HCT116 (cell line): ENCODE measurements at regions not wholly inside any gene's neighbourhood (a gene's known extent, or its start where the extent isn't known, plus 50 kb on each side); places are given as distances from the start of the nearest gene placed in this dataset.
"Not testable (repeated sequence)": the region's sequence is repeated elsewhere in the genome, so short reads cannot be mapped to it uniquely, and the experiment has no call there.

Source experiments
- ATAC-seq: fragments of 200-7000 bp; cut with Tn5 transposase; 2 replicates; pipeline ENCODE4 v1.9.1; 2020; ENCODE audit warnings: mild to moderate bottlenecking, moderate library complexity
- BruUV-seq: library from RNA; stranded (reverse); fragments of 400-500 nt; replicated peaks from 2 replicates; lab custom pipeline; 2021; lab: Mats Ljungman, UMichigan
- CTCF ChIA-PET: fragments of 300-600 bp; sonication (Branson Sonifier 250); formaldehyde crosslinking; loops from one replicate; lab custom pipeline; 2021; ENCODE audit warnings: antibody characterized with exemption; lab: Charles Lee
- POLR2A ChIA-PET: fragments of 300-600, 350-600 bp; sonication (Branson Sonifier 250); formaldehyde crosslinking; loops from one replicate; lab custom pipeline; 2021; ENCODE audit warnings: antibody characterized with exemption; lab: Charles Lee
- RAD21 ChIA-PET, 2 experiments: fragments of 300-600 bp; sonication (Branson Sonifier 250); formaldehyde crosslinking; loops; one replicate each; lab custom pipeline; 2023; ENCODE audit warnings: low total read pairs in 2 of 2; ENCODE audit not compliant: uncharacterized antibody in 2 of 2, unreplicated experiment in 2 of 2, low non-redundant PET in 1 of 2; lab: Charles Lee
- DNase-seq: peaks from one replicate; pipeline ENCODE4 v3.0.0-alpha.2; 2010; ENCODE audit warnings: low read depth, low spot score
- H2AFZ ChIP-seq: fragments of 200-600 bp; shearing (Covaris generic), sonication (generic); 2 replicates; pipeline ENCODE4 v1.6.1; 2017; ENCODE audit warnings: low read depth, mixed run types, mixed read lengths, antibody characterized with exemption, low read length; ENCODE audit not compliant: poor library complexity, severe bottlenecking
- H3K27ac ChIP-seq: 2 replicates; pipeline ENCODE4 v1.5.1; 2012; ENCODE audit warnings: low read depth, low read length
- H3K27me3 ChIP-seq: fragments of 200-600 bp; sonication (generic); 2 replicates; pipeline ENCODE4 v1.6.1; 2016; ENCODE audit warnings: mixed run types, low read length, mixed read lengths; ENCODE audit not compliant: insufficient read depth
- H3K36me3 ChIP-seq, 2 experiments: fragments of 200-500 bp in 1 of 2; fragments of 200-600 bp in 1 of 2; sonication (Bioruptor generic) in 1 of 2; sonication (generic) in 1 of 2; 2 replicates each; pipeline versions ENCODE4 v1.5.1 to v1.6.1; 2014 to 2016; ENCODE audit warnings: low read length in 2 of 2, inconsistent platforms in 1 of 2, mixed read lengths in 1 of 2, mixed run types in 1 of 2; ENCODE audit not compliant: insufficient read depth in 2 of 2, control insufficient read depth in 1 of 2
- H3K4me1 ChIP-seq, 2 experiments: fragments of 200-600 bp in 1 of 2; sonication (generic) in 1 of 2; 2 replicates each; pipeline versions ENCODE4 v1.5.1 to v1.6.1; 2012 to 2017; ENCODE audit warnings: low read length in 2 of 2, inconsistent platforms in 1 of 2, mild to moderate bottlenecking in 1 of 2, mixed read lengths in 1 of 2, mixed run types in 1 of 2, moderate library complexity in 1 of 2; ENCODE audit not compliant: insufficient read depth in 2 of 2, control insufficient read depth in 1 of 2
- H3K4me2 ChIP-seq: fragments of 200-600 bp; sonication (generic); 2 replicates; pipeline ENCODE4 v1.6.1; 2017; ENCODE audit warnings: mixed run types, low read length, mixed read lengths
- H3K4me3 ChIP-seq, 2 experiments: fragments of 200-600 bp in 1 of 2; sonication (generic) in 1 of 2; replicated peaks in 1 of 2; 2 replicates each; pipeline ENCODE4 v1.5.1; 2011 to 2016; ENCODE audit warnings: low read length in 2 of 2, control low read depth in 1 of 2, low read depth in 1 of 2, mild to moderate bottlenecking in 1 of 2, mixed read lengths in 1 of 2, mixed run types in 1 of 2
- H3K79me2 ChIP-seq: fragments of 200-600 bp; sonication (generic); 2 replicates; pipeline ENCODE4 v1.6.1; 2017; ENCODE audit warnings: mild to moderate bottlenecking, mixed run types, low read length, moderate library complexity, mixed read lengths; ENCODE audit not compliant: insufficient read depth
- H3K9ac ChIP-seq: fragments of 200-600 bp; sonication (generic); 2 replicates; pipeline ENCODE4 v1.6.1; 2016; ENCODE audit warnings: low read length, mixed read lengths
- H3K9me2 ChIP-seq: fragments of 200-600 bp; sonication (generic), shearing (Covaris generic); 2 replicates; pipeline ENCODE4 v1.6.1; 2017; ENCODE audit warnings: mixed run types, mild to moderate bottlenecking, moderate library complexity; ENCODE audit not compliant: insufficient read depth
- H3K9me3 ChIP-seq, 2 experiments: fragments of 200-500 bp in 1 of 2; fragments of 200-600 bp in 1 of 2; sonication (Bioruptor generic) in 1 of 2; sonication (generic) in 1 of 2; 2 replicates each; pipeline ENCODE4 v1.6.1; 2014 to 2017; ENCODE audit warnings: low read length in 2 of 2, mixed read lengths in 2 of 2, inconsistent platforms in 1 of 2, low read depth in 1 of 2, mild to moderate bottlenecking in 1 of 2, mixed run types in 1 of 2, moderate library complexity in 1 of 2; ENCODE audit not compliant: control insufficient read depth in 1 of 2, insufficient read depth in 1 of 2
- H4K20me1 ChIP-seq: fragments of 200-600 bp; sonication (generic), shearing (Covaris generic); 2 replicates; pipeline ENCODE4 v1.6.1; 2017; ENCODE audit warnings: mixed run types, mild to moderate bottlenecking, moderate library complexity; ENCODE audit not compliant: insufficient read depth
- ATF3 ChIP-seq: IDR thresholded peaks from 2 replicates; pipeline ENCODE4 v1.6.1; 2012
- EZH2 ChIP-seq: fragments of 200-600 bp; sonication (generic); IDR thresholded peaks from 2 replicates; pipeline ENCODE4 v1.6.1; 2017; ENCODE audit warnings: antibody characterized with exemption, mixed run types
- FOSL1 ChIP-seq: IDR thresholded peaks from 2 replicates; pipeline ENCODE4 v1.6.1; 2012; ENCODE audit warnings: low read depth
- POLR2AphosphoS5 ChIP-seq: IDR thresholded peaks from 2 replicates; pipeline ENCODE4 v1.6.1; 2011; ENCODE audit warnings: mild to moderate bottlenecking, low read depth, low read length, moderate library complexity
- RAD21 ChIP-seq: IDR thresholded peaks from 2 replicates; pipeline ENCODE4 v1.6.1; 2012; ENCODE audit warnings: low read depth, mild to moderate bottlenecking
- SIN3A ChIP-seq: IDR thresholded peaks from 2 replicates; pipeline ENCODE4 v1.6.1; 2012; ENCODE audit warnings: low read depth
- SRF ChIP-seq: IDR thresholded peaks from 2 replicates; pipeline ENCODE4 v1.6.1; 2012; ENCODE audit warnings: low read depth
- intact Hi-C: fragments of 100-400 bp; cut with micrococcal nuclease; formaldehyde crosslinking; loops from 2 replicates; pipeline ENCODE4 v1.10.0; 2022
- TF ChIP-seq, protein P1 (sequence below): IDR thresholded peaks from 2 replicates; pipeline ENCODE4 v1.6.1; 2012
- TF ChIP-seq, protein P2 (sequence below): IDR thresholded peaks from 2 replicates; pipeline ENCODE4 v1.6.1; 2011; ENCODE audit warnings: mild to moderate bottlenecking, low read length, moderate library complexity; ENCODE audit not compliant: insufficient replicate concordance; ENCODE audit errors: extremely low read depth

DNA sequence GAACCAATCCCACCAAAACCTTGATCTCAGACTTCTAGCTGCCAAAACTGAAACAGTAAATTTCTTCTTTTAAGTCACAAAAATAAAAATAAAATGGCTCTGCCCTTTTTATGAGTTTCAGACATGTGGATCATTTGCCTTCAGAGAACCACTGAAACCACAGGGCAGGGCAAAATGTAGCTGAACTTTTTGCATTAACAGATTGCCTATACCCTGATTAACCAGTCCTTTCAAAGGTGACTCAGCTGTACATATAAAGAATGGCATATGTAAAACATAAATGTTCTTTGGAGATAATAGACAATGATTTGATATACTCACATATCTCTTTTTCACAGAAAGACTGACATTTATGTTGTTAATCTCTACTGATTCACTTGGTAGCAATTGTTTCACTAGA is 187.1 kb upstream of the GRIN3A start:
- Histone ChIP-seq H3K9me3 (no peaks in the 10 kb centered on the region), H3K9ac (no peak overlapping the region), H3K36me3 (no peaks in the 10 kb centered on the region), H3K27me3 (no peaks in the 10 kb centered on the region), H3K9me2 (no peaks in the 10 kb centered on the region), H3K4me1 (no peaks in the 10 kb centered on the region), H3K79me2 (no peaks in the 10 kb centered on the region), H3K4me2 (no peak overlapping the region), H4K20me1 (no peaks in the 10 kb centered on the region), H3K4me3 (no peak overlapping the region), H3K27ac (no peak overlapping the region), H2AFZ (no peak overlapping the region)
- CTCF ChIA-PET: no interaction called here
- intact Hi-C loops: no loop called here
- BruUV-seq: no TSS peak
- DNase-seq: no peak
- ATAC-seq: no peak
- POLR2A ChIA-PET: no interaction called here
- RAD21 ChIA-PET: no interaction called here
- TF ChIP-seq FOSL1 (no peak), ATF3 (no peak), SIN3A (no peak), RAD21 (no peak), EZH2 (no peak)

DNA sequence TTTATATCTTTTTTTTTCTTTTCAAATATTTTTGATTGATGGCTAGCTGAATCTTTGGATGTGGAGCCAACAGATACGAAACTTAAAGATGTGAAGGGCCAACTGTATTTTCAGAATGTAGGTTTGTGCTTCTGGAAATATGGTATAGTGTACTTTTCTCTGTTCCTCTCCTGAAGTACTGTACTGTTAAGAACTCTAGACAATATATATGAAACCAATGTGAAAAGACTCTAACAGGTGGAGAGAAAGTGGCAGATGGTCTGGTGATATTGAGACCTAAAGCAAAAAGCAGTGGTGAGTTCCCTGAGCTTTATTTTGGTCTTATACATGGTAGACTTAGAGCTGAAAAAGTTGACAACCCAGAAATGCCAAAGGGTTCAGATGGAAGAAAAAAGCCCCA is 185.0 kb upstream of the GRIN3A start:
- ATAC-seq: no peak
- Histone ChIP-seq H3K9me3 (no peaks in the 10 kb centered on the region), H3K4me1 (no peaks in the 10 kb centered on the region), H2AFZ (no peak overlapping the region), H3K27me3 (no peaks in the 10 kb centered on the region), H4K20me1 (no peaks in the 10 kb centered on the region), H3K36me3 (no peaks in the 10 kb centered on the region), H3K27ac (no peak overlapping the region), H3K9me2 (no peaks in the 10 kb centered on the region), H3K4me2 (no peak overlapping the region), H3K4me3 (no peak overlapping the region), H3K9ac (no peak overlapping the region), H3K79me2 (no peaks in the 10 kb centered on the region)
- no peak for DNase-seq
- TF ChIP-seq POLR2AphosphoS5: no peak
- TF ChIP-seq, protein P1, sequence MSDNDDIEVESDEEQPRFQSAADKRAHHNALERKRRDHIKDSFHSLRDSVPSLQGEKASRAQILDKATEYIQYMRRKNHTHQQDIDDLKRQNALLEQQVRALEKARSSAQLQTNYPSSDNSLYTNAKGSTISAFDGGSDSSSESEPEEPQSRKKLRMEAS: no peak
- TF ChIP-seq SRF: no peak
- no peak for TF ChIP-seq EZH2
- TF ChIP-seq, protein P2, sequence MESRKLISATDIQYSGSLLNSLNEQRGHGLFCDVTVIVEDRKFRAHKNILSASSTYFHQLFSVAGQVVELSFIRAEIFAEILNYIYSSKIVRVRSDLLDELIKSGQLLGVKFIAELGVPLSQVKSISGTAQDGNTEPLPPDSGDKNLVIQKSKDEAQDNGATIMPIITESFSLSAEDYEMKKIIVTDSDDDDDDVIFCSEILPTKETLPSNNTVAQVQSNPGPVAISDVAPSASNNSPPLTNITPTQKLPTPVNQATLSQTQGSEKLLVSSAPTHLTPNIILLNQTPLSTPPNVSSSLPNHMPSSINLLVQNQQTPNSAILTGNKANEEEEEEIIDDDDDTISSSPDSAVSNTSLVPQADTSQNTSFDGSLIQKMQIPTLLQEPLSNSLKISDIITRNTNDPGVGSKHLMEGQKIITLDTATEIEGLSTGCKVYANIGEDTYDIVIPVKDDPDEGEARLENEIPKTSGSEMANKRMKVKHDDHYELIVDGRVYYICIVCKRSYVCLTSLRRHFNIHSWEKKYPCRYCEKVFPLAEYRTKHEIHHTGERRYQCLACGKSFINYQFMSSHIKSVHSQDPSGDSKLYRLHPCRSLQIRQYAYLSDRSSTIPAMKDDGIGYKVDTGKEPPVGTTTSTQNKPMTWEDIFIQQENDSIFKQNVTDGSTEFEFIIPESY: no peak
- BruUV-seq: no TSS peak
- ChIA-PET POLR2A (no interaction called here), RAD21 (interaction anchor here in 1 of 2 experiments (0.6 kb wide), 1 partner anchor 12 kb away, joined by 3 read pairs; no protein-coding TSS in a partner anchor), CTCF (no interaction called here)
- intact Hi-C loops: no loop called here

GRCh38 chr9:101916948-101917347 is 178.5 kb upstream of the GRIN3A start:
- ATAC-seq, H3K79me2 ChIP-seq, H3K4me3 ChIP-seq, H4K20me1 ChIP-seq, intact Hi-C loops, H3K4me1 ChIP-seq, POLR2A ChIA-PET, CTCF ChIA-PET, H3K9me3 ChIP-seq, H3K9ac ChIP-seq, H3K36me3 ChIP-seq, H3K9me2 ChIP-seq, DNase-seq, H3K4me2 ChIP-seq, H3K27me3 ChIP-seq, RAD21 ChIA-PET, H3K27ac ChIP-seq, BruUV-seq, H2AFZ ChIP-seq: not testable (repeated sequence)
